ENCODE measurements at regions not wholly inside any gene's neighbourhood (a gene's known extent, or its start where the extent isn't known, plus 50 kb on each side); places are given as distances from the start of the nearest gene placed in this dataset.

- peaks cover 4% of the 10 kb centered on the region for H3K4me1 ChIP-seq (ENCODE audit: insufficient read depth, insufficient read length)
- H3K9ac ChIP-seq (ENCODE audit: insufficient read length, low read depth), result no peak overlapping the region
- no peak for DNase-seq (ENCODE audit: low read depth, low spot score)
- H3K27me3 ChIP-seq (ENCODE audit: insufficient read depth, insufficient read length), result no peaks in the 10 kb centered on the region
- no peaks in the 10 kb centered on the region for H3K36me3 ChIP-seq (ENCODE audit: insufficient read depth, insufficient read length, low read length)
- H3K9me3 ChIP-seq (ENCODE audit: insufficient read depth, low read length), result peaks cover 15% of the 10 kb centered on the region; the same call in 1 of the 2 replicates
- H3K4me3 ChIP-seq (ENCODE audit: insufficient read length, low read depth), result no peak overlapping the region
- no peak for TF ChIP-seq YY1 (IDR thresholded peaks at IDR 0.05; ENCODE audit: insufficient read depth, insufficient read length)
These were observed 96.2 kb downstream of the RASSF10 start for GRCh38 chr11:13105237-13105844.

- Histone ChIP-seq H3K36me3 (ENCODE audit: insufficient read depth, insufficient read length, low read length) (no peaks in the 10 kb centered on the region), H3K27me3 (ENCODE audit: insufficient read depth, insufficient read length) (no peaks in the 10 kb centered on the region), H3K9me3 (ENCODE audit: insufficient read depth, low read length) (peaks cover 15% of the 10 kb centered on the region; the same call in 1 of the 2 replicates), H3K4me3 (ENCODE audit: insufficient read length, low read depth) (no peak overlapping the region), H3K9ac (ENCODE audit: insufficient read length, low read depth) (no peak overlapping the region), H3K4me1 (ENCODE audit: insufficient read depth, insufficient read length) (peaks cover 4% of the 10 kb centered on the region)
- no peak for DNase-seq (ENCODE audit: low read depth, low spot score)
- TF ChIP-seq SUZ12 (IDR thresholded peaks at IDR 0.05; ENCODE audit: extremely low read depth, insufficient read depth, insufficient read length), result no peak
- no peak for TF ChIP-seq YY1 (IDR thresholded peaks at IDR 0.05; ENCODE audit: insufficient read depth, insufficient read length)
- TF ChIP-seq ZNF274 (IDR thresholded peaks at IDR 0.05; ENCODE audit: low read depth, low read length), result no peak
These were observed 98.5 kb downstream of the RASSF10 start for GRCh38 chr11:13107544-13108044.

GRCh38 chr11:13108416-13108815 lies 99.3 kb downstream of the RASSF10 start:
- Histone ChIP-seq H3K9me3 (ENCODE audit: insufficient read depth, low read length) (peaks cover 15% of the 10 kb centered on the region; the same call in 1 of the 2 replicates), H3K9ac (ENCODE audit: insufficient read length, low read depth) (no peak overlapping the region), H3K27me3 (ENCODE audit: insufficient read depth, insufficient read length) (no peaks in the 10 kb centered on the region), H3K36me3 (ENCODE audit: insufficient read depth, insufficient read length, low read length) (no peaks in the 10 kb centered on the region), H3K4me1 (ENCODE audit: insufficient read depth, insufficient read length) (no peaks in the 10 kb centered on the region), H3K4me3 (ENCODE audit: insufficient read length, low read depth) (no peak overlapping the region)
- TF ChIP-seq YY1 (IDR thresholded peaks at IDR 0.05; ENCODE audit: insufficient read depth, insufficient read length) (no peak), ZNF274 (IDR thresholded peaks at IDR 0.05; ENCODE audit: low read depth, low read length) (no peak), SUZ12 (IDR thresholded peaks at IDR 0.05; ENCODE audit: extremely low read depth, insufficient read depth, insufficient read length) (no peak)
- no peak for DNase-seq (ENCODE audit: low read depth, low spot score)

- H3K27me3 ChIP-seq (ENCODE audit: insufficient read depth, insufficient read length), result no peaks in the 10 kb centered on the region
- H3K36me3 ChIP-seq (ENCODE audit: insufficient read depth, insufficient read length, low read length), result no peaks in the 10 kb centered on the region
- H3K9ac ChIP-seq (ENCODE audit: insufficient read length, low read depth), result no peak overlapping the region
These were observed 100.5 kb downstream of the RASSF10 start for GRCh38 chr11:13109616-13110015.

GRCh38 chr11:13110145-13110544 lies 101.0 kb downstream of the RASSF10 start:
- Histone ChIP-seq H3K9ac (ENCODE audit: insufficient read length, low read depth) (no peak overlapping the region), H3K4me1 (ENCODE audit: insufficient read depth, insufficient read length) (peaks cover 5% of the 10 kb centered on the region), H3K4me3 (ENCODE audit: insufficient read length, low read depth) (no peak overlapping the region), H3K36me3 (ENCODE audit: insufficient read depth, insufficient read length, low read length) (no peaks in the 10 kb centered on the region), H3K9me3 (ENCODE audit: insufficient read depth, low read length) (peaks cover 15% of the 10 kb centered on the region; the same call in 1 of the 2 replicates), H3K27me3 (ENCODE audit: insufficient read depth, insufficient read length) (no peaks in the 10 kb centered on the region)
- TF ChIP-seq ZNF274 (IDR thresholded peaks at IDR 0.05; ENCODE audit: low read depth, low read length), result no peak
- no peak for TF ChIP-seq SUZ12 (IDR thresholded peaks at IDR 0.05; ENCODE audit: extremely low read depth, insufficient read depth, insufficient read length)
- TF ChIP-seq YY1 (IDR thresholded peaks at IDR 0.05; ENCODE audit: insufficient read depth, insufficient read length), result no peak
- DNase-seq (ENCODE audit: low read depth, low spot score), result no peak

More at GRCh38 chr11:13109616-13110015, 100.5 kb downstream of the RASSF10 start:
- DNase-seq (ENCODE audit: low read depth, low spot score), result no peak
- H3K4me3 ChIP-seq (ENCODE audit: insufficient read length, low read depth), result no peak overlapping the region
- H3K9me3 ChIP-seq (ENCODE audit: insufficient read depth, low read length), result peaks cover 15% of the 10 kb centered on the region; the same call in 1 of the 2 replicates
- H3K4me1 ChIP-seq (ENCODE audit: insufficient read depth, insufficient read length), result peaks cover 5% of the 10 kb centered on the region
- TF ChIP-seq SUZ12 (IDR thresholded peaks at IDR 0.05; ENCODE audit: extremely low read depth, insufficient read depth, insufficient read length), result no peak
- TF ChIP-seq YY1 (IDR thresholded peaks at IDR 0.05; ENCODE audit: insufficient read depth, insufficient read length), result no peak
- TF ChIP-seq ZNF274 (IDR thresholded peaks at IDR 0.05; ENCODE audit: low read depth, low read length), result no peak

GRCh38 chr11:13110929-13111812 lies 102.1 kb downstream of the RASSF10 start:
- H3K4me1 ChIP-seq (ENCODE audit: insufficient read depth, insufficient read length), result peaks cover 5% of the 10 kb centered on the region
- no peak for DNase-seq (ENCODE audit: low read depth, low spot score)
- TF ChIP-seq SUZ12 (IDR thresholded peaks at IDR 0.05; ENCODE audit: extremely low read depth, insufficient read depth, insufficient read length) (no peak), YY1 (IDR thresholded peaks at IDR 0.05; ENCODE audit: insufficient read depth, insufficient read length) (no peak), ZNF274 (IDR thresholded peaks at IDR 0.05; ENCODE audit: low read depth, low read length) (no peak)
- no peaks in the 10 kb centered on the region for H3K27me3 ChIP-seq (ENCODE audit: insufficient read depth, insufficient read length)
- H3K4me3 ChIP-seq (ENCODE audit: insufficient read length, low read depth), result no peak overlapping the region
- no peak overlapping the region for H3K9ac ChIP-seq (ENCODE audit: insufficient read length, low read depth)
- H3K9me3 ChIP-seq (ENCODE audit: insufficient read depth, low read length), result peaks cover 15% of the 10 kb centered on the region; the same call in 1 of the 2 replicates
- no peaks in the 10 kb centered on the region for H3K36me3 ChIP-seq (ENCODE audit: insufficient read depth, insufficient read length, low read length)

GRCh38 chr11:13111813-13112130 lies 102.7 kb downstream of the RASSF10 start:
- Histone ChIP-seq H3K27me3 (ENCODE audit: insufficient read depth, insufficient read length) (no peaks in the 10 kb centered on the region), H3K4me1 (ENCODE audit: insufficient read depth, insufficient read length) (peaks cover 5% of the 10 kb centered on the region), H3K36me3 (ENCODE audit: insufficient read depth, insufficient read length, low read length) (no peaks in the 10 kb centered on the region), H3K9ac (ENCODE audit: insufficient read length, low read depth) (no peak overlapping the region), H3K9me3 (ENCODE audit: insufficient read depth, low read length) (peaks cover 15% of the 10 kb centered on the region; the same call in 1 of the 2 replicates), H3K4me3 (ENCODE audit: insufficient read length, low read depth) (no peak overlapping the region)
- DNase-seq (ENCODE audit: low read depth, low spot score), result no peak
- TF ChIP-seq ZNF274 (IDR thresholded peaks at IDR 0.05; ENCODE audit: low read depth, low read length), result no peak
- no peak for TF ChIP-seq YY1 (IDR thresholded peaks at IDR 0.05; ENCODE audit: insufficient read depth, insufficient read length)
- TF ChIP-seq SUZ12 (IDR thresholded peaks at IDR 0.05; ENCODE audit: extremely low read depth, insufficient read depth, insufficient read length), result no peak
